ENCODE measurements at regions not wholly inside any gene's neighbourhood (a gene's known extent, or its start where the extent isn't known, plus 50 kb on each side); places are given as distances from the start of the nearest gene placed in this dataset.
A peak's percentile ranks its signal among the peaks of the same experiment; 100 is the strongest.
"Not testable (repeated sequence)": the region's sequence is repeated elsewhere in the genome, so short reads cannot be mapped to it uniquely, and the experiment has no call there.

DNA sequence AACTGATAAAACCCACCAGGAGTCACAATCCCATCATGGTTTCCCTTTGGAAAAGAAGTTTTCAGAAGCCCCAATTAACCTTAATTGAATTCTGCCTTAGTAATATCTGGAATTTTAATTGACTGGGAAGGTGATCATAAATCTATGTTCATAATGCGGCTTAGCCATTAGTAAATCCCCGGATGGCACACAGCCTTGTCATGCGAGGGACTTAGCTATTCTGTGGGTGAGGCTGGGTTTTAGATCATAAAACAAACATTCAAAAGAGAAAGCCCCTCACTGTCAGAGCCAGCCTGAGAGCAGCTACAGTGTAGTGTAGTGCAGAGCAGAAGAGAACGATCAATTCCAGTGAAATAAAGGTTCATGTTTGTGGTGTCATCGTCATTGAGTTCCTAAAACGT is 124.0 kb upstream of the NOCT start:
- no peak for DNase-seq

DNA sequence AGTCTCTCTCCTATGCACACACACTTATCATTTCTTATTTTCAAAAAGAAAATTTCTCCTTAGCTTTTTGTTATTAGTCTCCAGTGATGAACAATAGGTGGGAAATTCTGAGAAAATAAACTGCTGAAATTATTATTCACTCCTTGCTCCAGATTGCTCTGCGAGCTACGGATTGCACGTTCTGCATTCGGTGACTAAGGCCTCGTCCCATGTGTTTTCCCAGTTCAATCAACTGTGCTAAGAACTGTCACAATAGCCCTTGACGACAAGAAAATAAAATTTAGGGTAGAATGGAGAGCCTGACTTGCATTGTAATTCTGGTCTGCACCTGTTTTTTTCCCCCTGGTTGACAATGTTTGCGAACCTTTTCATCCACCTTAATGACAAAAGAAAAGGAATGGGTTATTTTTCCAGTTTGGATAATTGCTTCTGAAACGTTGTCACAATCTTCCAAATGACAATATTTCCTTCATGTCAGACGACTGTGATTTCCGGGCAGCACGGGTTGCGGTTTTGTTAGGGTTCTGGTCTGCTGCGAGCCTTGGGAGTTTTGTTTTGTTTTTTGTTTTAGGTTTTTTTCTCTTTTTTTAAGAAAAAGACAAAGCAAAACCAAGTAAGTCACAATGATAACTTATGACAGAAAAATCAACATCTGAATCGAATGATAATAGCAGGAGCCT is 124.5 kb upstream of the NOCT start:
- no peak for DNase-seq

DNA sequence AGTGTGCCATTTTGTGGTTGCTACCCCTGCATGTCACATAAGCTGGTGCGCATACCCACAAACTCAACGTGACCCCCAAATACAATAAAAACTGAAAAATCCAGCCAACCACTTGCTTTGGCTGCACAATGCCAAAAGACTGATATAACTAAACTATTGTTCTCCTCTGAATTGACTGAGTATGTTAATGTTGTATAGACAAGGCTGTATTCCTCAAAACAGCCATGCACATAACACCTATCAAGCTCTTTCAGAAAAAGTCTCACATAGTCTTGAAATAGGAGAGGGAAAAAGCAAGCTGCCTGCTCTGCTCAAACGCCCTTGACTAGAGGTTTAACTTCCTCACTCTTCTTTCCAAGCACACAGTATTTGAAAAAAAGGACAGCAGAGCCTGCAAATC is 126.4 kb upstream of the NOCT start:
- DNase-seq: no peak

DNA sequence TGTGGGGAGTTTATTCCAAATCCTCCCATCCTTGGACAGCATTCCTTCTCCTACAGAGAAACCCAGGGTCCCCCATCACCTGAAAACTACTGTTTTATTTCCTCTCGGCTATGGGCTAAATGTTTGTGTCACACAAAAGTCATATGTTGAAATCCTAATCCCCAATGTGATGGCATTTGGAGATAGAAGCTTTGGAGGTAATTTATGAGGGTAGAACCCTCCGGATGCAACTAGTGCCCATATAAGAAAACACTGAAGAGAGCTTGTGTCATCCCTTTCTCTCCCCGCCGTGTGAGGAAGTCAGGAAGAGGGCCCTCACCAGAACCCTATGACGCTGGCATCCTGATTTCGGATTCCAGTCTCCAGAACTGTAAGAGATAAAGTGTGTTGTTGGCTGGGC is 127.8 kb upstream of the NOCT start:
- no peak for DNase-seq

DNA sequence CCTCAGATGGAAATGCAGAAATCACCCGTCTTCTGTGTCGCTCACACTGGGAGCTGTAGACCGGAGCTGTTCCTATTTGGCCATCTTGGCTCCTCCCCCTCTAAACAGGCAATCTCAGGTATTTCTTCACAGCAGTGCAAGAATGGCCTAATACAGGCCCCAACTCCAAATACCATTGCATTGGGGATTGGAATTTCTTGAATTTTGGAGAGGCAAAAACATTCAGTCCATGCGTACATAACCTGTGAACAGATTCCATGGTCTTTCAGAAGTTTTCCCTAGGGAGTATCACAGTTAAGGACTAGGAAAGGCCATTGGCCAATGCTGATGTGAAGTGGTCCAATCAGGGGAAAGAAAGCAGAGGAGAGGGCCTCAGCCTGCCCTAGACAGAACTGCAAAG is 128.2 kb upstream of the NOCT start:
- DNase-seq: no peak

DNA sequence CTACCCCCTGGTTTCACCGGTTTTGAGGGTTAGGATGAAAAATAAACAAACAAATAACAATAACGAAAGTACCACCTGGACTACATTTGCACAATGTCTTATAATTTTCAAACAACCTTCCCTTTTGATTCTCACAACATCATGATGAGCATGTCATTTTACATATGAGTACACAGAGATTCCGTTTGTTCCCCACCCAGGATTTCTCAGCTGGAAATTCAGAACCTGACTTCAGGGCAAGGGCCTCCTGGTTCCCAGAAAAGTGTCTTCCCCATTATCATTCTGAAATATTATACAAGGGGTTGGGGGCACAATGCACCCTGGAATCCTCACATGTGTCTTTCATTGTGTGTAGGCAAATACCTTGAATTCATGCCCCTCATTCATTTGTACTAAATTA is 135.8 kb upstream of the NOCT start:
- DNase-seq: no peak

DNA sequence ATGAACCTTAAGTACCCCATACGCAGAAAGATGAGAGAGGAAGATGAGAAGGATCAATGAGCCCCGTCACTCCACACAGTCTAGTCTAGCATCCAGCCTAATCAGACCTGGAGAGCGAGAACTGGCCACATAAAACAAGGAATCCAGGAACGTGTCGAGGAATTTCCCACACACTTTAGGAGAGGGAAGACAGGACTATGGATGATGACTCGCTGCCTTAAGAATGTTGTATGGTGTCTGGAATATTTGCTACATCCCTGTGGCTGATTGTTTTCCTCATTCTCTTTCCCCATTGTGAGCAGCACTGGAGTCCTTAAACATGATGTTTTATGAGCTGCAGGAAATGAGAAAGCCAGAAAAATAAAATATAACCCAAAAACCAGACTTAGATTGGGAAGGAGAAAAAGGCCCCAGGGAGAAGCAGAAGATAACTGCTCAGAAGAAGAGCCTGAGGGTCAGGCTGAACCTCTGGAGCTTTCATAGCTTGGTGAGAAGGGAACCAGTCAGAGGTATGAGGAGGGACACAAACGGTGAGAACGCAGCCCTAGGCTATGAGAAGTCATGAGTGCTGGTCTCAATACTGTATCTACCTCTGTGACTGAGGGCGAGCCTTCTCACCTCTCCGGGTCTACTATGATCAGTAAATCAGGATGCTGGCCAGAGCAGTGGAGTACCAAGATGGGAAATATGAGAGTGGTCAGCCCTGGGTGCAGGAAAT is 139.5 kb upstream of the NOCT start:
- DNase-seq: no peak

DNA sequence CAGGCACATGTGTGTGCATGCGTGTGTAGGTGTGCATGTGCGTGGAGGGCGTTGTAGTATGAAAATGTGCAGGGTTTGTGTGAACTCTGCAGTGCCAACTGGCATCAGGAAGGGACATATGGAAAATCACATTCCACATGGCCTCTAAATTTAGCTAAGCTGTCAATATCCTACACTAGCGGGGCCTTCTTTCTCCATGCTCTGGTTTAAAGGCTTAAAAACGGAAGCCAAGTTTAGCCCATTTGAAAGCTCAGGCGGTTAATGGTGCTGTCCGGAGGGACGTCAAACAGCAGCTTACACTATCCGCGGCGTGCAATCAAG is 144.1 kb upstream of the NOCT start:
- no peak for DNase-seq

DNA sequence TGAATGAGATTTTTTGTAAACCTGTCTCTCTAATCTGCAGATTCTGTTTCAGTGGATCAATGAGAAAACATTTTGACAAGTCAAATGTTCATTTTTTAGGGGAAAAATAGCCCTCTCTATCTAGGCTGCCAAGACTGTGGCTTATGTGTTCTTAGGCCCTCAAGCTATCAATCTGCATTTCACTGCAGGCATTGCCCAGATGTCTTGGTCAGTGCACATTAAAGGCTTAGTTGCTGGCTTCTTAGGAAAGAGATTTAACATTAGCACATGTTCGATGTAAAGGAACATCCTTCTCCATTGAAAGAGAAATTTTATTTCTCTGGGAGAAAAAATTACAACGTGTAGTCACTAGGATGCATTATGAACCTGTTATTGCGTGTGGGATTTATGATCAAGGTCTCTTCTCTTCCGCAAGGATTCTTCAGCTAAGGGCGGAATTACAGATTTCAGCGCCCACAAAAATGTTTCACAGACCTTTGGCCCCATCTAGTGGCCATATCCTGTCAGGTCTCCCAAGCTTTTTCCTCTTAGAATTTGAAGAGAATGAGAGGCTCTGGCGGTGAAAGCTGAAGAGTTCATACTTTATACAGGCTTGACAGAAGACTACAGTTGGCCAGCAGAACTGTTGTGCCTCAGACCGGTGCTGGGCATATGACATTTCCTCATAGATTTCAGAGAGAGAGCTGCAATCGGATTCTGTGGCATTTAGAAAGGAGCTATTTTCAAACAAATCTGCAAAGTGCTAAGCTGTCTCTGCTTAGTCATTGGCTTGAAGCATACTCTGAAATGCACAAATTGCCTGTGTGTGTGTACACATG is 144.6 kb upstream of the NOCT start:
- DNase-seq: peak; percentile 19

DNA sequence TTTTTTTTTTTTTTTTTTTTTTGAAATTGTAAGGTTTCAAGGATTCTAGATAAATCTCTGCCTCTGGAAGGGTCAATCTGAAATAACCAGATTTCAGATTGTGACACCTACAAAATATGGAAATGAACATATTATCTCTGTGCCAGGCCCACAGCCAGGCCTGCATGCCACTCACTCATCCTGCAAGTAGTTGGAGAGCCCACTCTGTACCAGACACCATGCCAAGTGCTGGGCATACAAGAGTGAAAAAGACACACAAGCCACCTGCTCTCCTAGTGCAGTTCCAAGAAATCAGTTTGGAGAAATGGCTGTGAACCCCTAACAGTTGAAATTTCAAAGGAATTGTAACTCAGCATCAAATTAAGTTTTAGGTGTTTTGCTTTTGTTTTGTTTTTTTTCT is 145.9 kb upstream of the NOCT start:
- DNase-seq: no peak

DNA sequence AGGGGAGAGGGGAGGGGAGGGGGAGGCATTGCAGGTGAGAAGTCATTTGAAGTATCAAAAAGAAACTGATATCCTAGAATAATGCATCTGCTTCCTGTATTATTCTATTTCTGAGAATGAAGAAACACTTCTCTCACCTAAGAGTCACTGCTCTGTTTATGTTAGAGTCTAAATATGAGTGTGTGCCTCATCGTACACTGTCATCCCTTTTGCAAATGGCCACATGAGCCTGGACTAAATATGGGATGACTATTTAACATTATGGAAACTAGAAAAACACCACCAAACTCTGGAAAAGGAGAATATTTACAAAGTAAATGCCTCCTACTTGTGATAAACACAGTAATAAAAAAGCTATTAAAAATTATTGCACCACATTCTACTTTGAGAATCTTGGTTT is 146.4 kb upstream of the NOCT start:
- no peak for DNase-seq

DNA sequence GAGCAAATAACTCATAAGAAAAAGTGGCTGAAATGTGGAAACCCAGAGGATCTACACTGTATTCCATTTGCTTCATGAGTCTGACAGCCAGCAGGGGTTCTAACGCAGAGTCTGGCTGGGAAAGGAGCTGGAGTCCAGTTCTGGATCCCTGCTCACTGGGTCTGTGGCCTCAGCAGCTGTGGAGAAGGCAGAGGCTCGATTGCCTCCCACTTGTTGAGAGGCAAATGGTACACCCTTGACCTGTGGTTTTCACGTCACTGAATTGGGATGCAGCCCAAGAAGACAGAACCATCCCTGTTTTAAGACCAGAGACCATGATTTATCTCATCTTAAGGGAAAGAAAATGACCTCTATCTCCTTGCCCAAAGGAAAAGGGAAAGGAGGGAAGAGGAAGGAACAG is 147.0 kb upstream of the NOCT start:
- DNase-seq: no peak

DNA sequence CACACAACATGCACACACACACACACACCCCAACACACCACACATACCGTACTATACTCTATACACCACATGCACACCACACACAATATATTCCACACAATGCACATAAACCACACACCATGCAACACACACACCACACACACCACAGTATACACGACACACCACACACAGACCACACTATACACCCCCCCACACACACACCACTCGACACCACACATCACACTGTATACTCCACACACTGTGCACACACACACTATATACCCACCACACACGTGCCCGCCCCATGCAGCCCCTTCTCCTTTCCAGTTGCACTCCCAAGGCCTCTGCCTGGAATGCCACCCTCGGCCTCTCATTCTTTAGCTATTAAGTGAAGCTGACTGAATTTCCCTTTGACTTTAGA is 148.2 kb upstream of the NOCT start:
- no peak for DNase-seq

DNA sequence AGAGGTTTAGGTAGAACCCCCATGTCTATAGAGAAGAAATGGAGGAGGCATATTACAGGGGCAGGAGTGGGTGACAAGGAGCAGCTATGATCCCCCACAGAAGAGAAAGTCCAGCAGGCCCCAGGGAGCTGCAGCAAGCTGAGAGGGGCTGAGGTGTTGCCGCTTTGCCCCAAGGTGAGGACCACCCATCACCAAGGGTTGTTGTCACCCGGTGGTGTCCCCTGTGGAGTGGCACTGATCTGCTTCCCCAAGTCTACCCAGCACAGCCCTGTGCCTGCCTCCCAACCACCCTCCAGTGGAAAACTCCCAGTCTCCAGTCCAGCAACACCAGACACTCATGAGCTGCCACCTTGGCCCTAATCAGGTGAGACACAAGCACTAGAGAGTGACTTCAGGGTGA is 149.3 kb upstream of the NOCT start:
- no peak for DNase-seq

DNA sequence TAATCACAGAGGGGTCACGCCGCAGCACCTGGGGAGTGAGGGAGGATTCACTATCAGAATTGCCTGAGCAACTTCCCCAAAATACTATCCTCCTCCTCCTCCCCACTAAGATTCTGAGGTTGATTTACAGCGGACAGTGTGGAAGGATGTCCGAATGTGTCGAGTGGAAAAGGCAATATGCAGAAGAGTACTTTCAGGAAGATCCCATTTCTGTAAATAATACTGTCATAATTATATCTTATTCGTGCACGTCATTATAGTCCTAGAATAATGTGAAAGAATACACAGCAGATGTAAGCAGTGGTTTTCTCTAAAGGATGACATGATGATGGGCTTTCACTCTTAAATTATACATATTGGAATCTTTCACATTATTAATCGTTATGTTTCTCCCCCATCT is 149.8 kb upstream of the NOCT start:
- DNase-seq: no peak

DNA sequence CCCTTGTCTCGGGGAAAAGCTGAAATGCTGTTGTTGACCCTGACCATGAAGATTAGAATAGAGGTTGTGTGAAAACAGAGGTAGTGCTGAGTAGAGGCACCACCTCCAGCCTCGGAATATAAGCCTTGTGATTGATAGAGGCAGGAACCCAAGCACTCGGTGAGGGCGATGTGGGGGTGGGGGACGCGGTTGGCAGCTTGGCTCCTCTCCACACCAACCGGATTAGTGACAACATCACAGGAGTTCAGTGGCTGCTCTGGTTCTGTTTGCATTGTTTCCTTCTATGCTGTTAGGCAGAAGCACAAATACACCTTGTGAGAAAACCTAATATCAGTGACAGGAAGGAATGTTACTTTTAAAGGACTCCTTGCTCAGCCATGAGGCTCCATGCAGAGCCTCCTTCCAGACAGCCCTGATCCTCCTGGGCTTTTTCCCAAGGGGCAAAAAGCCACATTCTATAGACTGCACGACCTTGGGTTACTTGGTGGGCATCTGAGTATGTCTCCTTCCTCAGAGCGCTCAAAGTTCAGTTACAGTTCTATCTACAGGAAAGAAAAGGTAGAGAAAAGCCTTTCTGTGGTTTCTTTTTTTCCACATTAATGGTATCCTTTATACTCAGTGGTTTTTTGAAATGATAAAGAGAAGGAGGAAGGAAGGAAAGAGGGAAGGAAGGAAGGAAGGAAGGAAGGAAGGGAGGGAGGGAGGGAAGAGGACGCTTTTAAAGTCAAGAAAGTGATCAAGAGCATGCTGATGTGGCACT is 150.4 kb upstream of the NOCT start:
- no peak for DNase-seq

DNA sequence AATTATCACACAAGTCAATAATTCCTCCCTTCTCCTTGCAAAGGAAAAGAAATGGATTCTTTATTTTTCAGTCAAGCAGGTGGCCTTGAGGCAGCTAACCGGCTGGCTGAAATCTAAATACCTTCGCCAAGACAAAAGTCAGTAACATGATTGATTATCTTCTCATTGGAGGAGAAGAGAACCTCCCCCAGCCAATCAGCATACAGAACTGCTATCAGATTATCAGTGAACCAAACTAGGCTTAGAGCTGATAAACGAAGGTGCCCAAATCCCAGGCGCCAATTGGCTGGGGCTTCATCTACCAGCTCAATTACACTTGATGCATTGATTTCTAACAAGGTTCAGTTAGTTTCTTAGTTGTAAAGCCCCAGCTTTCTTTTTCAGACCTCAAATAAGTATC is 152.4 kb upstream of the NOCT start:
- DNase-seq: no peak

DNA sequence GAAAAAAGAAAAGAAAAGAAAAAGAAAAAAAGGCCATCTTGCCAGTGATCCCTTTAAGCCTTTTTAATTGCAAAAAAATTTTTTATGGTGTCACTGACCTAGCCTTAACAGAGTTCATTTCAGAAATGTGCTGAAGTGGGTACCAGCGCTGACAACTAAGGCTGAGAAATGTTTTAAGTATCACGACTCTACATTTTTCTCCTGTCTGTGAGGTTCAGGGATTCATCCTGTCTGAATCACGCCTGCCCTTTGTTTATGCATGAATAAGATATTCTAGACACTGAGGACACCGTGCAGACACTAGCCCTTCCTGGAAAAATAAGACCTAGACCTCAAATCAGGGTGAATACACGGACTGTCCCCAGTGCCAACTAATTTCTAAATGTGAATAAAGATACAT is 154.4 kb upstream of the NOCT start:
- DNase-seq: no peak

DNA sequence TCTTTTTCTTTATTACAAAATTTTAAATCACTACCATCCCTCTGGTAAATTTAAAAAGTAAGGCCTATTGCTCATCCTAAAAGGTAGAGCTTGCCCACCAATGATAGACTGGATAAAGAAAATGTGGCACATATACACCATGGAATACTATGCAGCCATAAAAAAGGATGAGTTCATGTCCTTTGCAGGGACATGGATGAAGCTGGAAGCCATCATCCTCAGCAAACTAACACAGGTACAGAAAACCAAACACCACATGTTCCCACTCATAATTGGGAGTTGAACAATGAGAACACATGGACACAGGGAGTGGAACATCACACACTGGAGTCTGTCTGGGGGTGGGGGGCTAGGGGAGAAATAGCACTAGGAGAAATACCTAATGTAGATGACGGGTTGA is 155.2 kb upstream of the NOCT start:
- DNase-seq: not testable (repeated sequence)

DNA sequence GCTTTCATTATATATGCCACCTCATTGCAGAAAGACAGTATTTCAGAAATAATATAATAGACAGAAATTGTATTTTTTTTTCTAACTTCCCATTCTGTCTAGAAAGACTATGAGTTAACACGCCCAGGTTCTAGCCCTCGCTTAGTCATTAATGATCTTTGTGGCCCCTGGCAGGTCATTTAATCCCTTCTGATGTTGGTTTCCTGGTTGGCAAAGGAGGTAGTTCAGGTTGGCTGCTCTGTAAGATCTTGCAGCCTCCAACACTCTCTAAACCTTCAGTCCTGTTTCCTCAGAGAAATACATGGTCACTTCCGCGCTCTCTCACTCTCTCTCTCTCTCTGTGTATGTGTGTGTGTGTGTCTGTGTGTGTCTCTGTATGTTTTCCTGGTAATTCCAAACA is 156.3 kb upstream of the NOCT start:
- DNase-seq: no peak

DNA sequence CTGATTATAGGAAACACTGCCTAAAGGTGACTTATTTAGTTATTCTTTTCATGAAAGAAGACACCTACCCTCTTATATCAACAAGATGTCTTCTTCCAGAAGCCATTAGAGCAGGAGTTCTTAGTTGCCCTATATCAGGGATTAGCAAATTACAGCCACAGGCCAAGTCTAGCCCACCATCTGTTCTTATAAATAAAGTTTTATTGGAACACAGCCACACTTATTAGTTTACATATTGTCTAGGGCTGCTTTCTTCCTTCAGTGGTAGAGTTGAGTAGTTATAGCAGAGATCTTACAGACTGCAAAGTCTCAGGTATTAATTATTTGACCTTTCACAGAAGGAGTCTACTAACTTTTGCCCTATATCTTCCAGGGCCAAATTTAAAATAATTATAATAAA is 157.2 kb upstream of the NOCT start:
- no peak for DNase-seq

DNA sequence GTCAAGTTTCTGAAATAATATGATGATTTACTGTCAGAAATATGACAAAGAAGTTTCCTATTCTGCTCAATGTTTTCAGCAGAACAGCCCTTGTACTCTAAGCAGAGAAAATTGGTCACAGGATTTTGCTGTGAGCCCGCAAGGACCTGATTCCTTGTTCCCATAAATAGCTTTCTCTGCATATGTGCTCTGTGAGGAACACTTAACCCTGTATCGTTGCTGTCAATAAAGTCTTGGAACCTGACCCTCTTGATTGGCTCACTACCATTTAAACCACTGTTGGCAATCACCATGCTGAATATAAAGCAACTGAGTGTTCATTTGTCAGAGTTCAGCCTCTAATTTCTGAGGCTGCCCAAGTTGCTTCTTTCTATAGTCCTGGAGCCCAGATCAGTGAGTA is 158.2 kb upstream of the NOCT start:
- no peak for DNase-seq

DNA sequence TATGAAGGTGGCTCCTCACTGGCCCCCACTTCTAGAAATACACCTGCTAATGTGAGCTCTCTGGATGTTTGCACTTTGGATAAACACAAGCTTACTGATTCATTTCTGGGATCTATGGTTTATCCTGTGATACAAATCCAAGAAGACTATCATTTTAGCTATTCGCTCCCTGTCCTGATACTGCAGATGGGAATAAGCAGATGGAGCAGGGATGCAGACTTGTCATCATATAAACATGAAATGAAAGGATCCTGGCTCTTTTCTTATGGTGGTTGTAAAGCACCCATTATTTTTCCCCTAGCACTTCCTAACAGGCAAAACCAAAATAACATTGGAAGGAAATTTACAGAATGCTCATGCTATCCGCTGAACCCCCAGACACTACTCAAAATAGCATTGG is 162.9 kb upstream of the NOCT start:
- DNase-seq: no peak

All from effector CD4-positive, alpha-beta T cell (primary cell).